Midbrain (tissue), 1 donor: ENCODE measurements at regions not wholly inside any gene's neighbourhood (a gene's known extent, or its start where the extent isn't known, plus 50 kb on each side); places are given as distances from the start of the nearest gene placed in this dataset.

ENCODE experiments used
- DNase-seq: peaks from one replicate; lab custom pipeline; 2025; lab: John Stamatoyannopoulos, UW

DNA sequence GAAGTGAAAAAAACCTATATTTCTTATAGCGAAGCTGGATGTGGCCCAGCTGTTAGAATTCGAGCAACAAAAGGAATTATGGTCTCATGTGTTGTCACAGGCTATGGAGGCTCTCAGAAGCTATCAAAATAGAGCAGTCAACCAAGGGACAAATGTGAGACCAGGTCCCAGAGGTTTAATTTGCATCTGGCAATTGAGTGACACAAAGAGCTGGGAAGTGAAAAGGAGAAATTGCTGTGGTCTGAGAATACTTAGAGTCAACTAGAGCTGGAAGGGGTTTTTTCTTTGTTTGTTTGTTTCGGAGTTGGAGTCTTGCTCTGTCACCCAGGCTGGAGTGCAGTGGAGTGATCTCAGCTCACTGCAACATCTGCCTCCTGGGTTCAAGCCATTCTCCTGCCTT is 61.3 kb upstream of the SMAD3 start:
- no peak for DNase-seq

DNA sequence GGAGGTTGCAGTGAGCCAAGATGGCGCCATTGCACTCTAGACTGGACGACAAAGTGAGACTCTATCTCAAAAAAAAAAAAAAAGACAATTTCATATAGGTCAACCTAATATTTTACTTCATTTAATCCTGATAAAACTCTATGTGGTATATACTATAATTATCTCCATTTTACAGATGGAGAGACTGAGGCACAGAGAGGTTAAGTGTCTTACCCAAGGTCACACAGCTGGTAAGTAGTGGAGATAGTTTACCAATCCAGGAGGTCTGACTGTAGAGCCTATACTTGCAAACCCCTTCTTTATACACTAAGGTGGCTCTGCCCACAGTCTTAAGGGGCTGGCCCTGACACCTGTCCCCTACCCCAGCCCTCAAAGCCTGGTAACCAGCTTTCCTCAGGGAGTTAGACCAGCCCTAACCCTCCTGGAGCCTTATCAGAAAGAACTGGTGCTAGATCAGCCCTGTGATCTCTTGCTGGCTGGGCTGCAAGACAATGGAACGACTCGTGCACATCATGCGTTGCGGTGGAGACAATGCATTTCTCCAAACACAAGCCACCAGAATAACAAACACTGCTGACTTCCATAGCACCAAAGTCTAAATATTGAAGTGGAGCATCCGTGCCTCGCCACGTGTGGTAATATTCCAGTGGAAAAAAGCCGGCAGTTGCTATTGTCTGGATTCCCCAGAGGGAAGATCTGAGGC is 60.0 kb upstream of the SMAD3 start:
- DNase-seq = no peak

- no peak for DNase-seq
Observed at GRCh38 chr15:67006083-67007065, 59.0 kb upstream of the SMAD3 start.

DNA sequence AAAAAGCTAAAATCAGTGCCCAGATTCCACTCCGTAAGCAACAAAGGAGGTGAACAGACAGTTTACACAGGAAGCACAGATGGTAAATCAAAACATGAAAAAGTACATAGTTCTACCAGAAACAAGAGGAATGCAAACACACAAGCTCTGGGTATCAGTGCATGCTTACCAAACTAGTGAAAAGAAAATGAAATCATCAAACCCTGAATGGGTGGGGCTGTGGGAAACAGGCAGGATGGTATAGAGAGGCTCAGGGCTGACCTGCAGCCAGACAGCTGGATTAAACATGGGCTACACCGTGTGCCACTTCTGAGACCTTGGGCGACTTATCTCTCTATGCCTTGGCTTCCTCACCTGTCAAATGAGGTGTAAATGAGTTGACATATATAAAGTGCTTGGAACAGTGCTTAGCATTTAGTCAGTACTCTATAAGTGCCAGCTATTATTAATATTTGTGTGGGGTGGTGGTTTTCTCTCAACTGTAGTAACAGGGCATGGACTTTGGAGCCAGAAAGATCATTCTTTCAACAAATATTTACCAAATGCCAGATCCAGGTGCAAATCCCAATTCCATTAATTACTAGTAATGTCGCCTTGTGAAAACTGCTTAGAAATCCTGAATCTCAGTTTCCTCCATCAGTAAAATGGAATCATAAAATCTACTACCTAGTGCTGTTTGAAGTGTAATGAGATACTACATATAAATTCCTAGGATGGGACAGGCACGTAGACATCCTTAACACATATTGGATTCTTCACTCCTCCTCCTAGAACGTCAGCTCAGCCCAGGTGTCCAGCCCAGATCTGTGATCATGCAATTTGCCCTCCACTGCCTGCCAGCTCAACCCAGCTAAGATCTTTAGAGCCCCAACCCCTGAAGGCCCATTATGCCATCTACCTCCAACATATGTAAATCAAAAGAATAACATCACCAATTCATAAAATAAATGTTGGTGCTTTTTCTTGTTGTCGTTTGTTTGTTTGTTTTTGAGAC is 55.5 kb upstream of the SMAD3 start:
- DNase-seq = no peak

GRCh38 chr15:67010898-67011616 is 54.3 kb upstream of the SMAD3 start:
- DNase-seq = no peak

- DNase-seq = no peak
Observed at GRCh38 chr15:67011617-67012005, 53.8 kb upstream of the SMAD3 start.

DNA sequence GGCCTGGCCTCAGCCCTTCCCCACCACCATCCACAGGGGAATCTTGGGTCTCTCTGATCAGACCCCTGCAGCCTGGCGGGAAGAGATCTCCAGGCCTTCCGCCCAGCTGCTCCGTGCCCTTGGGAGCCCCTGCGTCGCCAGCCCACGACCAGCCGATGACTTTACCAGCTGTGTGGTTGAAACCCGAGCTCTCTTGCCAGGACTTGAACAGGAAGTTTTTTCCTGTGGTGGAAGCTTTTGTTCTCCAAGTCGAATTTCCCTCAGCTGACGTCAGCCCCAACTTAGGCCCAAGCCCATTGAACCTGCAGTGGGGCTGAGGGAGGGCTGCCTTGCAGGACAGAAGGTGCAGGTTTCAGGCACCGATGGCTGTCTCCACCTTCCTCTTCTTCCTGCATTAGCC is 51.7 kb upstream of the SMAD3 start:
- no peak for DNase-seq
